GM23248 (cell line): ENCODE measurements at regions not wholly inside any gene's neighbourhood (a gene's known extent, or its start where the extent isn't known, plus 50 kb on each side); places are given as distances from the start of the nearest gene placed in this dataset.

Experiments
- EZH2 ChIP-seq: fragments of 200-600 bp; sonication (generic); IDR thresholded peaks from 2 replicates; pipeline ENCODE4 v1.6.1; 2018; ENCODE audit warnings: antibody characterized with exemption, mild to moderate bottlenecking; ENCODE audit not compliant: insufficient read depth, poor library complexity, severe bottlenecking
- EZH2phosphoT487 ChIP-seq: fragments of 200-600 bp; sonication (generic); IDR thresholded peaks from 2 replicates; pipeline ENCODE4 v1.6.1; 2018; ENCODE audit warnings: antibody characterized with exemption, moderate library complexity, mild to moderate bottlenecking, low read depth; ENCODE audit not compliant: insufficient read depth

GRCh38 chr17:55668312-55668920 lies 54.2 kb downstream of the TMEM100 start:
- TF ChIP-seq EZH2 (no peak), EZH2phosphoT487 (no peak)
